IPS-18a (cell line): ENCODE measurements at regions not wholly inside any gene's neighbourhood (a gene's known extent, or its start where the extent isn't known, plus 50 kb on each side); places are given as distances from the start of the nearest gene placed in this dataset.
"Not testable (repeated sequence)": the region's sequence is repeated elsewhere in the genome, so short reads cannot be mapped to it uniquely, and the experiment has no call there.

Experiments used
- H3K27ac ChIP-seq: one replicate; pipeline ENCODE4 v1.5.1; 2013; ENCODE audit warnings: low read length
- H3K27me3 ChIP-seq: one replicate; pipeline ENCODE4 v1.6.1; 2013; ENCODE audit warnings: mild to moderate bottlenecking, low read length; ENCODE audit not compliant: control insufficient read depth, insufficient read depth
- H3K36me3 ChIP-seq: one replicate; pipeline ENCODE4 v1.6.1; 2013; ENCODE audit warnings: low read depth, low read length; ENCODE audit not compliant: control insufficient read depth
- H3K4me1 ChIP-seq: one replicate; pipeline ENCODE4 v1.6.1; 2013; ENCODE audit warnings: low read depth, low read length; ENCODE audit not compliant: control insufficient read depth
- H3K4me3 ChIP-seq: one replicate; pipeline ENCODE4 v1.5.1; 2013; ENCODE audit warnings: low read length
- H3K9ac ChIP-seq: one replicate; pipeline ENCODE4 v1.6.1; 2013; ENCODE audit warnings: mild to moderate bottlenecking, low read length, moderate library complexity
- H3K9me3 ChIP-seq: one replicate; pipeline ENCODE4 v1.6.1; 2013; ENCODE audit warnings: low read depth, low read length; ENCODE audit not compliant: control insufficient read depth

DNA sequence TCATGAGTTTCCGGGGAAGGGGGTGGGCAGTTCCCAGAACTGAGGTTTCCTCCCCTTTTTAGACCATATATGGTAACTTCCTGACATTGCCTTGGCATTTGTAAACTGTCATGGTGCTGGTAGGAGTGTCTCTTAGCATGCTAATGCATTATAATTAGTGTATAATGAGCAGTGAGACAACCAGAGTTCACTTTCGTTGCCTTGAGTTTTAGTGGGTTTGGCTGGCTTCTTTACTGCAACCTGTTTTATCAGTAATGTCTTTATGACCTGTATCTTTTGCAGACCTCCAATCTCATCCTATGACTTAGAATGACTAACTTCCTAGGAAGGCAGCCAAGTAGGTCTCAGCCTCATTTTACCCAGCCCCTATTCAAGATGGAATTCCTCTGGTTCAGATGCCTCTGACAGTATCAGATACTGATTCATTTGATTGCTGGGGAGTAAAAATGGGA, 447.3 kb downstream of the XIRP2 start:
- H3K4me1 ChIP-seq, result peaks cover 65% of the 10 kb centered on the region
- H3K27me3 ChIP-seq, result no peaks in the 10 kb centered on the region
- H3K4me3 ChIP-seq, result no peak overlapping the region
- peak overlapping the region; percentile 4 for H3K27ac ChIP-seq
- H3K9ac ChIP-seq, result no peak overlapping the region
- no peaks in the 10 kb centered on the region for H3K36me3 ChIP-seq
- no peaks in the 10 kb centered on the region for H3K9me3 ChIP-seq

DNA sequence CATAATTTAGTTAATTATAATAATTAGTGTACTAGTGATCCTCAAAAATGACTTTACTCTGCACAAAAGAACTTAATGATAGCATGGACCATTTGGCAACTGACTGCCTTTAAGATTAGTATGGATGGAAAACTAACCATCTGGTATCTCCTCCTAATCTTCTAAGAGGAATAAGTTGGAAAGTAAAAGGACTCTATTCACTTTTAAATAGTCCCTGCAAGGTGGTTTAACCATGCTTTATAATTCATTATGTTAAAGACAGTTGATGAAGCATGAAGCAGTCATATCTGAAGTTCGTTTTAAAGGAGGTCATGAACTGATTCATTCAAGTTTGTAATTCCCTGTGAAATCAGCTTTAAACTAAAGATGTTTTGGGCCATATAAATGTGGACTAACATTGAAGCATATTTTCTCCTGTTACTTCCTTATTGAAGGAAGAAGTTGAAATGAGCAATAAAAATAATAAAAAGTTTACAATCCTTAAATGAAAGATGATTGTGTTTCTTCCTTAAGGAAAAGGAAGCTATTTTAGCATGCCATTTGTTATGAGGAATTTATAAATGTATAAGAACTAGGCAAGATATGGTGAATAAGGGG, 446.0 kb downstream of the XIRP2 start:
- Histone ChIP-seq H3K9me3 (no peaks in the 10 kb centered on the region), H3K9ac (no peak overlapping the region)

GRCh38 chr2:167333245-167333644, 445.0 kb downstream of the XIRP2 start:
- Histone ChIP-seq H3K4me1 (peaks cover 67% of the 10 kb centered on the region), H3K9ac (no peak overlapping the region), H3K27ac (peak overlapping the region; percentile 15), H3K4me3 (no peak overlapping the region), H3K27me3 (no peaks in the 10 kb centered on the region), H3K9me3 (no peaks in the 10 kb centered on the region), H3K36me3 (no peaks in the 10 kb centered on the region)

More for the DNA sequence above, 446.0 kb downstream of the XIRP2 start:
- peaks cover 67% of the 10 kb centered on the region for H3K4me1 ChIP-seq
- no peaks in the 10 kb centered on the region for H3K27me3 ChIP-seq
- H3K27ac ChIP-seq, result peak overlapping the region; percentile 25
- peak overlapping the region; percentile 39 for H3K4me3 ChIP-seq
- H3K36me3 ChIP-seq, result no peaks in the 10 kb centered on the region

DNA sequence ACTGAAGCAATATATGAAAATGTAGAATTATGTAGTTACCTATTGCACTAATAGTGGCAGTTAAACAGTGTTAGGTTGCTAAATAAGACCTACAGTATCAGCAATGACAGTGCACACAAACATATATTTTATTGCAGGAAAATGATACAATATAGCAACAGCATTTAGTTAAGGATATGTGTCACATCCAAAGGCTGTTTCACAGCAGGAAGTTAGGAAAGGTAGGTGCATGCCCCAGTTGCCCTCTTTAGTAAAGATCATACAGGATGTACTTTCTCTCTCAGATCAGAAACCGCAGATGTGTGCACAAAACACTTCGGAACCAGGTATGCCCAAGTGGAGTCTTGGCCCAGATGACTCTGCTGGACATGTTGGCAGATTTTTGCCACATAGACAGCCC, 444.1 kb downstream of the XIRP2 start:
- Histone ChIP-seq H3K4me1 (peaks cover 65% of the 10 kb centered on the region), H3K36me3 (no peaks in the 10 kb centered on the region), H3K9me3 (no peaks in the 10 kb centered on the region), H3K4me3 (peak overlapping the region; percentile 39), H3K9ac (no peak overlapping the region), H3K27me3 (no peaks in the 10 kb centered on the region), H3K27ac (peak overlapping the region; percentile 15)

DNA sequence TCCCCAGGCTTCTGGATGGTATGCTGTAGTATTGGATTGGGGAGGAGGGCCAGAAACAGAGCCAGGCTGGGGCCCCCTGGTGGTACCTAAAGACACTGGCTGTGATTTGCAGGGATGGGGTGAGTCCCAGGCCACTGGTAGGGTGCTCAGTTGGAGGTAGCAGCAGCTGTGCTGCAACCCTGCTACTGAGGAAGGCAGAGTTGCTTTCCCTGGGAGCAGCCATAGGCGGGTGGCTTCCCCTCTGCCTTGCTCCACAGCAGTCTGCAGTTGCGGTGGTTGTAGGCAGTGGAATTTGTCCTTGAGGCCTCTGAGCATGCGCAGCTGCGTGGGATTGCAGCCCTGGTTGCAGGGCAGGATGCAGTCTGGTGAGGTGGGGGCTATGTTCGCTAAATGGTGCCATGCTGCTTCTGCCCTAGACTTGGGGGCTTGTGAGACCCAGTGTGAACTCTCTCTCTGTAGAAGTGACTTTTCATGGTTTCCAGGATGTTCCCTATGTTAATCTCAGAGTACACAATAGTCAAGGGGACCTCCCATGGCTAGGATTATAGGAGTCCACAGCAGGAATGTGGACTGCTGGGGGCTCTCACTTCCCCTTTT, 443.5 kb downstream of the XIRP2 start:
- Histone ChIP-seq H3K9me3 (no peaks in the 10 kb centered on the region), H3K27ac (no peak overlapping the region), H3K9ac (no peak overlapping the region), H3K36me3 (no peaks in the 10 kb centered on the region), H3K27me3 (no peaks in the 10 kb centered on the region), H3K4me3 (peak overlapping the region; percentile 39), H3K4me1 (peaks cover 59% of the 10 kb centered on the region)

DNA sequence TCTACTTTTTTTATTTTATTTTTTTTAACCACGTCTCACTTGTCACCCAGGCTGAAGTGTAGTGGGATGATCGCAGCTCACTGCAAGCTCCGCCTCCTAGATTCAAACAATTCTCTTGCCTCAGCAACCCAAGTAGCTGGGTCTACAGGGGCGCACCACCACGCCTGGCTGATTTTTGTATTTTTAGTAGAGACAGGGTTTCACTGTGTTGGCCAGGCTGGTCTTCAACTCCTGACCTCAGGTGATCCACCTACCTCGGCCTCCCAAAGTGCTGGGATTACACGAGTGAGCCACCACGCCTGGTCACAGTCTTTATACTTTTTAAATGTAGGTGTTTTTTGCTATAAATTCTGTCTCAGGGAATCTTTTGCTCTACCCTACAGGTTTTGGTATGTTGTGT, 440.5 kb downstream of the XIRP2 start:
- not testable (repeated sequence) for H3K9me3 ChIP-seq, H3K36me3 ChIP-seq, H3K4me3 ChIP-seq, H3K9ac ChIP-seq, H3K27ac ChIP-seq, H3K27me3 ChIP-seq
- peaks cover 35% of the 10 kb centered on the region for H3K4me1 ChIP-seq

- Histone ChIP-seq H3K9me3 (peaks cover 12% of the 10 kb centered on the region), H3K9ac (no peak overlapping the region), H3K27ac (no peak overlapping the region), H3K36me3 (peaks cover 8% of the 10 kb centered on the region), H3K4me3 (no peak overlapping the region), H3K27me3 (no peaks in the 10 kb centered on the region), H3K4me1 (peaks cover 2% of the 10 kb centered on the region)
Measured at GRCh38 chr2:167322795-167323194, 434.5 kb downstream of the XIRP2 start.

- peaks cover 8% of the 10 kb centered on the region for H3K36me3 ChIP-seq
- H3K9ac ChIP-seq, result no peak overlapping the region
- H3K4me1 ChIP-seq, result no peaks in the 10 kb centered on the region
- peaks cover 12% of the 10 kb centered on the region for H3K9me3 ChIP-seq
- H3K27me3 ChIP-seq, result no peaks in the 10 kb centered on the region
- no peak overlapping the region for H3K27ac ChIP-seq
- no peak overlapping the region for H3K4me3 ChIP-seq
Measured at GRCh38 chr2:167318581-167318980, 430.3 kb downstream of the XIRP2 start.

DNA sequence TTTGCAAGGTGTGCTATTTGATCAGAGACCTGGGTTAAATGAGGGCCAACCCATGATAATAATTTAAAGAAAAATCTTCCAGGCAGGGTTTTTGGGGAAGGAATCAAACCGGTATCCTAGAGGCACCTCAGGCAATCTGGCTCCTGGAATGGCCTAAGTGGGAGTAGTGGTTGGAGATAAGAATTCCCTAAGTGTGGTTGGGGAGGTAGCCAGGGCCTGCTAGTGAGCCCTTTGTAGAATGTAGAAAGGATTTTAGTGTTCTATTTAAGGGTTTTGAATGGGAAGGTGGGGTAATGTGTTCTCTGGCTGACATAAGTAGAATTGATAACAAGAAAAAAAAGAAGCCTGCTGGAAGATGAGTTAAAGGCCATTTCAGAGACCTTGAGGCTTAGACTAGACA, 422.2 kb downstream of the XIRP2 start:
- peaks cover 11% of the 10 kb centered on the region for H3K4me1 ChIP-seq
- no peaks in the 10 kb centered on the region for H3K36me3 ChIP-seq
- no peaks in the 10 kb centered on the region for H3K9me3 ChIP-seq
- no peak overlapping the region for H3K4me3 ChIP-seq
- H3K27me3 ChIP-seq, result no peaks in the 10 kb centered on the region
- no peak overlapping the region for H3K9ac ChIP-seq
- H3K27ac ChIP-seq, result no peak overlapping the region
